Skeletal muscle tissue (tissue), 3 donors: ENCODE measurements at regions not wholly inside any gene's neighbourhood (a gene's known extent, or its start where the extent isn't known, plus 50 kb on each side); places are given as distances from the start of the nearest gene placed in this dataset.

Experiments
- H3K27ac ChIP-seq: one replicate; pipeline ENCODE4 v1.7.0; 2013; ENCODE audit warnings: mild to moderate bottlenecking, low read depth, low read length, inconsistent platforms
- H3K27me3 ChIP-seq, 3 donors: one replicate each; pipeline ENCODE4 v1.7.0; 2013; ENCODE audit warnings: low read length in 3 of 3; ENCODE audit not compliant: control insufficient read depth in 3 of 3, insufficient read depth in 3 of 3
- H3K36me3 ChIP-seq, 3 donors: one replicate each; pipeline ENCODE4 v1.7.0; 2013; ENCODE audit warnings: low read length in 3 of 3; ENCODE audit not compliant: control insufficient read depth in 3 of 3, insufficient read depth in 3 of 3
- H3K4me1 ChIP-seq, 3 donors: one replicate each; pipeline ENCODE4 v1.7.0; 2013; ENCODE audit warnings: low read length in 3 of 3, mild to moderate bottlenecking in 3 of 3; ENCODE audit not compliant: control insufficient read depth in 3 of 3, insufficient read depth in 3 of 3
- H3K4me3 ChIP-seq, 3 donors: one replicate each; pipeline ENCODE4 v1.7.0; 2013; ENCODE audit warnings: low read length in 3 of 3
- H3K9ac ChIP-seq, 3 donors: one replicate each; pipeline ENCODE4 v1.7.0; 2013; ENCODE audit warnings: low read length in 3 of 3, mild to moderate bottlenecking in 3 of 3, moderate library complexity in 2 of 3, low read depth in 1 of 3
- H3K9me3 ChIP-seq, 3 donors: one replicate each; pipeline ENCODE4 v1.7.0; 2013; ENCODE audit warnings: low read length in 3 of 3; ENCODE audit not compliant: control insufficient read depth in 3 of 3
- donor health status: Osteomylitis.

DNA sequence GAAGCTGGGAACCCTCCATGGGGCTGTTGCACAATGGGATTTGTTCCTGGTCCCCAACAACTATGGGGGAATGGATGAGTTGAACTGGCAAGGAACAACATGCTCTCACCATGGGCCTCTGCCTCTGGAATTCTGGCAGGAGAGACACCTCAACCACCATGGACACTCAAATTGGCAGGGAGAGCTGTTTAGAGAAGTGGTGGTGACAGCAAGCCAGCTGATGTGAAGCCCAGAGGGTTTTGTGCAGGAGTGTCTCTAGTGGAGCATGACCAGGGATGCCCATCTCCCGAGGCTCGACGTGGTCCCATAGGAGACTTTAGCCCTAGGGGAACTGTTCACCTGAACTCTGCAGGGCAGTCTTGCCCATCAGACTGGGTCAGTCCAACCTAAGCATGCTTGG is 345.2 kb upstream of the CCDC196 start:
- Histone ChIP-seq H3K9me3 (no peaks in the 10 kb centered on the region), H3K27ac (no peak overlapping the region), H3K4me3 (no peak overlapping the region), H3K9ac (no peak overlapping the region), H3K27me3 (peaks cover 0 to 4% (median 0%) of the 10 kb centered on the region in 3 donors), H3K36me3 (no peaks in the 10 kb centered on the region), H3K4me1 (no peaks in the 10 kb centered on the region)

DNA sequence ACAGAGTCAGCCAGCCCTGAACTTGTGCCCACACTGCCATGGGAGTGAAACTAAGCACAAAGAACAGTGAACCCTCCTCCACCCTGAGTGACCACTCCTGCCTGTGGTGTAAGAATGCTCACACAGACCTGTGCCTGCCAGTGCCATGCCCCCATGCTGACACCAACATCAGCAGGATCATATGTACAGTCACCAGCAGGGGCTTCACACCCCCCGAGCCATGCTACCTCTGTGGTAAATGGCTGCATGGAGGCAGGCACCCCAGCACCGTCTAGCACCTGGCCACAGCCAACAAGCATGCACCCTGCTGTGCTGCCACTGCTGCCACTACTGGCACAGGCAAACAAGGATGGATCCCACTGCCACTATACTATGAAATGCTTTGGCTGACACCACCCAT is 344.4 kb upstream of the CCDC196 start:
- Histone ChIP-seq H3K27ac (no peak overlapping the region), H3K9ac (no peak overlapping the region), H3K36me3 (no peaks in the 10 kb centered on the region), H3K4me1 (no peaks in the 10 kb centered on the region), H3K9me3 (no peaks in the 10 kb centered on the region), H3K27me3 (peaks cover 0 to 4% (median 0%) of the 10 kb centered on the region in 3 donors), H3K4me3 (no peak overlapping the region)

GRCh38 chr14:66143387-66144112 is 342.6 kb upstream of the CCDC196 start:
- no peaks in the 10 kb centered on the region for H3K4me1 ChIP-seq
- no peak overlapping the region for H3K4me3 ChIP-seq
- no peaks in the 10 kb centered on the region for H3K36me3 ChIP-seq
- H3K27ac ChIP-seq, result no peak overlapping the region
- no peaks in the 10 kb centered on the region for H3K9me3 ChIP-seq
- H3K27me3 ChIP-seq, result peaks cover 0 to 4% (median 0%) of the 10 kb centered on the region in 3 donors
- no peak overlapping the region for H3K9ac ChIP-seq

GRCh38 chr14:66152302-66152701 is 333.9 kb upstream of the CCDC196 start:
- Histone ChIP-seq H3K27me3 (no peaks in the 10 kb centered on the region), H3K27ac (no peak overlapping the region), H3K4me3 (no peak overlapping the region), H3K9ac (no peak overlapping the region), H3K4me1 (no peaks in the 10 kb centered on the region), H3K9me3 (no peaks in the 10 kb centered on the region), H3K36me3 (no peaks in the 10 kb centered on the region)

DNA sequence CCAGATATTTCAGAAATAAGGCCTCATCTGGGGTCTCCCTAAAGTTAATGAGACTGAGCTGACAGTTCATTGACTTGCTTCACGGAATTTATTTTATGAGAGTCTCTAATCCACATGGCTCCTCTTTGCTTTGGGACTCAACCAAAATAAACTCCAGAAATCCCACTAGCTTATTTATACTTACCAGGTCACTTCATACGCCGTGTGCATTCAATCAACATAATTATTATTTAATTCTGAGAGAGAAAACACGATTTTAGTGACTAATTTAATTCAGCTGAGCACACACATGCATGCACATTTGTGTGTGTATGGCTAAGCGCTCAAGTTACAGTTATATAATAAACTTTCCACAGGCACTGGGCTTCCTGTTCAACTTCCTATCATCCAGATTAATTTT is 333.4 kb upstream of the CCDC196 start:
- Histone ChIP-seq H3K9me3 (no peaks in the 10 kb centered on the region), H3K4me1 (no peaks in the 10 kb centered on the region), H3K4me3 (no peak overlapping the region), H3K27me3 (no peaks in the 10 kb centered on the region), H3K36me3 (no peaks in the 10 kb centered on the region), H3K9ac (no peak overlapping the region), H3K27ac (no peak overlapping the region)

DNA sequence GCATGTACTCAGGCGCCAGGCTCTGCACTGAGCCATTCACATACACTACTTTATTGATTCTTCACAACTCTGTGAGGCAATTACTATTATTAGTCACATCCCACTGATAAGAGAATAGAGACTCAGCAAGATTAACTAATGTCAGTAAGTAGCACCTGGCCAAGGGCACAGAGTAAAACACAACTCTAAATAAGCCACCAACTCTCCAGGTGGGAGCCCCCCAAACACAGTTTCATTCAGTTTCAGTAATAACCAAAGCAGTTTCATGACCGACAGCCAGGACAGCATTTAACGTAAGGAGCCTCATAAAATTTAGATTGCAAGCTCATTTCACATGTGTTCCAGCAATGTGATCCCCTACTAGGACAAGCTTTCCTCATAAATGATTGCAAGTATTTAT is 323.1 kb upstream of the CCDC196 start:
- H3K9ac ChIP-seq, result no peak overlapping the region
- no peaks in the 10 kb centered on the region for H3K27me3 ChIP-seq
- no peaks in the 10 kb centered on the region for H3K9me3 ChIP-seq
- H3K27ac ChIP-seq, result no peak overlapping the region
- H3K36me3 ChIP-seq, result no peaks in the 10 kb centered on the region
- no peak overlapping the region for H3K4me3 ChIP-seq
- H3K4me1 ChIP-seq, result no peaks in the 10 kb centered on the region

GRCh38 chr14:66165337-66165736 is 320.8 kb upstream of the CCDC196 start:
- no peaks in the 10 kb centered on the region for H3K9me3 ChIP-seq
- H3K27me3 ChIP-seq, result no peaks in the 10 kb centered on the region
- H3K4me3 ChIP-seq, result no peak overlapping the region
- H3K27ac ChIP-seq, result no peak overlapping the region
- H3K4me1 ChIP-seq, result no peaks in the 10 kb centered on the region
- no peak overlapping the region for H3K9ac ChIP-seq
- no peaks in the 10 kb centered on the region for H3K36me3 ChIP-seq

DNA sequence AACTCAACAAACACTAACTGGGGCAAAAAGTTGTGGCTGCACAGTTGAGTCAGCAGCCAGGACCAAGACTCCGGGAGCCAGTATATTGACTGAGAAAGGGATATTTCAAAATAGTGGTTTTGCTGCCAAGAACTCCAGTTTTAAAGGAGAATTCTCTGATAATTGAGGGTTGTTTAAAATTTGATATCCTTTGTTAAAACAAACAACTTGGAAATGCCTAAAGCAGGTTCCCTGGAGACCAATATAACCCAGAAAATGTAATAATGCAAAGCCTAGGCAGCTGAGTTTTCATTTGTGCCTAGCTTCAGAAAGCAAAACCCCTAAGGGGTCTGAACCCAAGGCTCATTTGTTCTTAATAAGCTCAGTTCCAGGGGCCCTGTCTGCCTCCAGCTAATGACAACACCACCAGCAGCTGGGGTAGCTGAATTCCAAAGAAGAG is 311.7 kb upstream of the CCDC196 start:
- H3K4me1 ChIP-seq, result no peaks in the 10 kb centered on the region

GRCh38 chr14:66177935-66178334 is 308.2 kb upstream of the CCDC196 start:
- Histone ChIP-seq H3K4me3 (no peak overlapping the region), H3K9me3 (no peaks in the 10 kb centered on the region), H3K27me3 (peaks cover 0 to 2% (median 0%) of the 10 kb centered on the region in 3 donors), H3K4me1 (no peaks in the 10 kb centered on the region), H3K9ac (no peak overlapping the region), H3K36me3 (no peaks in the 10 kb centered on the region), H3K27ac (no peak overlapping the region)

More for the DNA sequence above, 311.7 kb upstream of the CCDC196 start:
- Histone ChIP-seq H3K27me3 (peaks cover 0 to 2% (median 0%) of the 10 kb centered on the region in 3 donors), H3K27ac (no peak overlapping the region), H3K4me3 (no peak overlapping the region), H3K9me3 (no peaks in the 10 kb centered on the region), H3K9ac (no peak overlapping the region), H3K36me3 (no peaks in the 10 kb centered on the region)

GRCh38 chr14:66196670-66197069 is 289.5 kb upstream of the CCDC196 start:
- Histone ChIP-seq H3K9ac (no peak overlapping the region), H3K27ac (no peak overlapping the region), H3K27me3 (no peaks in the 10 kb centered on the region), H3K36me3 (no peaks in the 10 kb centered on the region), H3K9me3 (no peaks in the 10 kb centered on the region), H3K4me1 (no peaks in the 10 kb centered on the region), H3K4me3 (no peak overlapping the region)
